CD14-positive monocyte (primary cell): ENCODE measurements at regions not wholly inside any gene's neighbourhood (a gene's known extent, or its start where the extent isn't known, plus 50 kb on each side); places are given as distances from the start of the nearest gene placed in this dataset.

Source experiments
- DNase-seq, 3 donors: peaks; one replicate each; pipeline ENCODE4 v3.0.0-alpha.2; 2011 to 2022
- H2AFZ ChIP-seq: 2 replicates; pipeline ENCODE4 v1.6.0; 2012; ENCODE audit warnings: mild to moderate bottlenecking, low read depth, low read length, inconsistent platforms; ENCODE audit not compliant: insufficient read depth, poor library complexity, severe bottlenecking
- H3K27ac ChIP-seq, 2 donors: 1 replicate in 1 of 2; 2 replicates in 1 of 2; pipeline ENCODE4 v1.5.1; 2012 to 2013; ENCODE audit warnings: low read length in 2 of 2, control low read depth in 1 of 2, inconsistent platforms in 1 of 2, low read depth in 1 of 2, mild to moderate bottlenecking in 1 of 2
- H3K27me3 ChIP-seq, 2 donors: one replicate each; pipeline versions ENCODE4 v1.6.0 to v1.6.1; 2011 to 2013; ENCODE audit warnings: low read length in 2 of 2; ENCODE audit not compliant: control insufficient read depth in 2 of 2, insufficient read depth in 2 of 2
- H3K36me3 ChIP-seq, 2 donors: replicated peaks in 1 of 2; 1 replicate in 1 of 2; 2 replicates in 1 of 2; pipeline versions ENCODE4 v1.5.1 to v1.6.1; 2012 to 2013; ENCODE audit warnings: low read length in 2 of 2, control low read depth in 1 of 2, inconsistent platforms in 1 of 2, mild to moderate bottlenecking in 1 of 2; ENCODE audit not compliant: insufficient read depth in 2 of 2, control insufficient read depth in 1 of 2
- H3K4me1 ChIP-seq, 2 donors: 1 replicate in 1 of 2; 2 replicates in 1 of 2; pipeline versions ENCODE4 v1.5.1 to v1.6.1; 2012 to 2013; ENCODE audit warnings: low read length in 2 of 2, control low read depth in 1 of 2, inconsistent platforms in 1 of 2, mild to moderate bottlenecking in 1 of 2, moderate library complexity in 1 of 2; ENCODE audit not compliant: insufficient read depth in 2 of 2, control insufficient read depth in 1 of 2
- H3K4me2 ChIP-seq: replicated peaks from 2 replicates; pipeline ENCODE3; 2012; ENCODE audit warnings: low read length, moderate library complexity, mild to moderate bottlenecking; ENCODE audit not compliant: poor library complexity, severe bottlenecking; ENCODE audit errors: extremely low read depth
- H3K4me3 ChIP-seq, 3 experiments: fragments of 200-600 bp in 1 of 3; sonication (generic) in 1 of 3; replicated peaks in 1 of 3; 1 replicate in 2 of 3; 2 replicates in 1 of 3; pipeline ENCODE4 v1.5.1; 2011 to 2013; ENCODE audit warnings: low read length in 3 of 3, mild to moderate bottlenecking in 3 of 3, control low read depth in 2 of 3, low read depth in 2 of 3, inconsistent platforms in 1 of 3, moderate library complexity in 1 of 3
- H3K79me2 ChIP-seq: 2 replicates; pipeline ENCODE4 v1.6.0; 2012; ENCODE audit warnings: mild to moderate bottlenecking, control low read depth, inconsistent platforms, low read length, moderate library complexity; ENCODE audit not compliant: insufficient read depth
- H3K9ac ChIP-seq: 2 replicates; pipeline ENCODE4 v1.6.0; 2017; ENCODE audit warnings: low read length, mild to moderate bottlenecking; ENCODE audit not compliant: insufficient read depth, poor library complexity, severe bottlenecking
- H3K9me3 ChIP-seq, 2 donors: replicated peaks in 1 of 2; 1 replicate in 1 of 2; 2 replicates in 1 of 2; pipeline versions ENCODE4 v1.5.1 to v1.6.1; 2012 to 2013; ENCODE audit warnings: low read length in 2 of 2, control low read depth in 1 of 2; ENCODE audit not compliant: control insufficient read depth in 1 of 2, insufficient read depth in 1 of 2
- H4K20me1 ChIP-seq: 2 replicates; pipeline ENCODE4 v1.6.0; 2012; ENCODE audit warnings: mild to moderate bottlenecking, low read length, control low read depth, moderate library complexity; ENCODE audit not compliant: insufficient read depth
- H3K27ac Mint-ChIP-seq, 7 donors: one replicate each; pipeline ENCODE4 v1.8.0; 2020; ENCODE audit warnings: mild to moderate bottlenecking in 7 of 7, mixed read lengths in 7 of 7, moderate library complexity in 6 of 7, inconsistent platforms in 2 of 7
- H3K27me3 Mint-ChIP-seq, 3 donors: one replicate each; pipeline ENCODE4 v1.8.0; 2021 to 2022; ENCODE audit warnings: low read depth in 3 of 3, mild to moderate bottlenecking in 3 of 3, mixed read lengths in 3 of 3, moderate library complexity in 3 of 3, inconsistent platforms in 1 of 3
- H3K36me3 Mint-ChIP-seq, 2 donors: one replicate each; pipeline ENCODE4 v1.8.0; 2020; ENCODE audit warnings: mixed read lengths in 2 of 2, inconsistent platforms in 1 of 2, mild to moderate bottlenecking in 1 of 2
- H3K4me1 Mint-ChIP-seq: one replicate; pipeline ENCODE4 v1.8.0; 2020; ENCODE audit warnings: mild to moderate bottlenecking, mixed read lengths
- H3K4me3 Mint-ChIP-seq, 2 donors: one replicate each; pipeline ENCODE4 v1.8.0; 2020; ENCODE audit warnings: mild to moderate bottlenecking in 2 of 2, mixed read lengths in 2 of 2, moderate library complexity in 1 of 2
- H3K9me3 Mint-ChIP-seq, 7 donors: one replicate each; pipeline ENCODE4 v1.8.0; 2020 to 2022; ENCODE audit warnings: mixed read lengths in 7 of 7, mild to moderate bottlenecking in 6 of 7, moderate library complexity in 6 of 7, inconsistent platforms in 2 of 7
- CTCF ChIP-seq: fragments of 200-600 bp; IDR thresholded peaks from one replicate; pipeline ENCODE4 v1.8.0; 2022; ENCODE audit warnings: antibody characterized with exemption, mild to moderate bottlenecking
- WGBS: methylation state at CpG from one replicate; pipeline ENCODE4 v1.1.5; 2013; ENCODE audit warnings: missing lambda C conversion rate; ENCODE audit not compliant: insufficient coverage; 5-methylcytosine and 5-hydroxymethylcytosine counted together
- intact Hi-C, 2 donors: fragments of 100-400 bp; cut with micrococcal nuclease; formaldehyde crosslinking; loops; one replicate each; pipeline versions ENCODE4 v1.15.0 to v1.15.1; 2023

DNA sequence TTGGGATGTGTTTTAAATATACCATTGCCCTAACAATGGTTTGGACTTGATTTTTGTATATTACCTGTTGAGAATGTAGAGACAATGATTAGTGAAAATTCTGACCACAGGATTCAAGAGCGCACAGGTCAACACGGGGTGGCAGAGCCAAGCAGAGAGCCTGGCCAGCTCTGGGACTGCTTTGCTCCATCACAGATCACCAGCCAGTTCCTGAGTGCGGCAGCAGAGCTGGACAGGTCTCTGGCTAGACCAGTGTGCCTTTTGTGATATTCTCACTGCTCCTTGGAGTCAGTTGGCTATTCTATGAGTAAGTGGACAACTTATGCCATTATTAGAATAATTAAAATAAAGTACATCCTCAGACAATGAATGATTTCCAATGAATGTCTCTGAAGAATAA lies 351.2 kb upstream of the ATP10A start:
- no peak overlapping the region for H3K4me3 ChIP-seq
- WGBS = 77% methylated on average over 2 of the region's 3 CpGs
- intact Hi-C loops = no loop called here
- no peak overlapping the region for H3K27ac Mint-ChIP-seq
- H3K36me3 Mint-ChIP-seq = no peaks in the 10 kb centered on the region
- H3K27ac ChIP-seq = no peak overlapping the region
- TF ChIP-seq CTCF = no peak
- no peaks in the 10 kb centered on the region for H4K20me1 ChIP-seq
- peaks cover 0 to 15% (median 4%) of the 10 kb centered on the region in 7 donors for H3K9me3 Mint-ChIP-seq
- H3K9me3 ChIP-seq = peaks cover 0 to 13% of the 10 kb centered on the region in 2 donors
- H3K36me3 ChIP-seq = no peaks in the 10 kb centered on the region
- no peaks in the 10 kb centered on the region for H3K27me3 ChIP-seq
- no peak overlapping the region for H3K9ac ChIP-seq
- no peaks in the 10 kb centered on the region for H3K4me1 Mint-ChIP-seq
- H3K4me3 Mint-ChIP-seq = no peak overlapping the region
- no peaks in the 10 kb centered on the region for H3K4me1 ChIP-seq
- H3K27me3 Mint-ChIP-seq = no peaks in the 10 kb centered on the region
- DNase-seq = no peak
- no peak overlapping the region for H2AFZ ChIP-seq
- no peak overlapping the region for H3K4me2 ChIP-seq
- H3K79me2 ChIP-seq = no peaks in the 10 kb centered on the region

DNA sequence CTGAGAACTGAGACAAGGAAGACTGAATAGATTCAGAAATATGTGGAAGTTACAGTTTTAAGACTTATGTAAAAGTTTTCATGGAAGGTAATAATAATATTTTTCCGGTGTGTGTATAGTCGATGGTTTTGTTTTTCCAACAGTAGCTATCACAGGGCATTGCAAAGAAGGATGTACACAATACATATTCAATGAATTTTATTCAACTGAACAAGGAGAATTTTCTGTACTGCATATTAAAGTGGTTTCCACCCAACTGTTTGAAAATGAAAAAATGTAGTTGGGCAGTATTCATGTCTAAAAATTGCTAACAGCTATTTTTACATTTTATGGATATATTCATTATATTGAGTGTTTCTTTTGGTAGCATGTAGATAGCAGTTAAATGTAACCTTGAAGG lies 350.3 kb upstream of the ATP10A start:
- H3K4me3 ChIP-seq = no peak overlapping the region
- Mint-ChIP-seq H3K36me3 (no peaks in the 10 kb centered on the region), H3K27ac (no peak overlapping the region)

More for the DNA sequence above, 350.3 kb upstream of the ATP10A start:
- Histone ChIP-seq H3K4me2 (no peak overlapping the region), H3K36me3 (no peaks in the 10 kb centered on the region), H2AFZ (no peak overlapping the region), H4K20me1 (no peaks in the 10 kb centered on the region), H3K9ac (no peak overlapping the region), H3K4me1 (no peaks in the 10 kb centered on the region), H3K27me3 (no peaks in the 10 kb centered on the region), H3K9me3 (peaks cover 0 to 11% of the 10 kb centered on the region in 2 donors), H3K79me2 (no peaks in the 10 kb centered on the region), H3K27ac (no peak overlapping the region)
- TF ChIP-seq CTCF = no peak
- Mint-ChIP-seq H3K4me1 (no peaks in the 10 kb centered on the region), H3K27me3 (no peaks in the 10 kb centered on the region), H3K9me3 (peaks cover 0 to 14% (median 7%) of the 10 kb centered on the region in 7 donors), H3K4me3 (no peak overlapping the region)
- intact Hi-C loops = no loop called here
- no peak for DNase-seq
- no CpG with 5 or more reads among the region's 2 CpGs for WGBS
